NB4 (cell line): ENCODE measurements at regions not wholly inside any gene's neighbourhood (a gene's known extent, or its start where the extent isn't known, plus 50 kb on each side); places are given as distances from the start of the nearest gene placed in this dataset.
A peak's percentile ranks its signal among the peaks of the same experiment; 100 is the strongest.

Experiments
- DNase-seq: peaks from one replicate; pipeline ENCODE4 v3.0.0; 2010; ENCODE audit warnings: low read depth
- H3K4me3 ChIP-seq: one replicate; pipeline ENCODE4 v1.5.1; 2011; ENCODE audit warnings: mild to moderate bottlenecking, low read depth, low read length, moderate library complexity
- MYC ChIP-seq: IDR thresholded peaks from 2 replicates; pipeline ENCODE4 v1.6.1; 2011; ENCODE audit warnings: low read depth, low read length
- POLR2A ChIP-seq: IDR thresholded peaks from 2 replicates; pipeline ENCODE4 v1.6.1; 2011; ENCODE audit warnings: mild to moderate bottlenecking; ENCODE audit not compliant: insufficient read length; ENCODE audit errors: extremely low read depth
- TF ChIP-seq, protein P1 (sequence below): IDR thresholded peaks from 2 replicates; pipeline ENCODE4 v1.6.1; 2011; ENCODE audit warnings: low read depth, low read length
- TF ChIP-seq, protein P2 (sequence below): IDR thresholded peaks from one replicate; pipeline ENCODE4 v1.5.1; 2012; ENCODE audit warnings: low read depth, low read length

DNA sequence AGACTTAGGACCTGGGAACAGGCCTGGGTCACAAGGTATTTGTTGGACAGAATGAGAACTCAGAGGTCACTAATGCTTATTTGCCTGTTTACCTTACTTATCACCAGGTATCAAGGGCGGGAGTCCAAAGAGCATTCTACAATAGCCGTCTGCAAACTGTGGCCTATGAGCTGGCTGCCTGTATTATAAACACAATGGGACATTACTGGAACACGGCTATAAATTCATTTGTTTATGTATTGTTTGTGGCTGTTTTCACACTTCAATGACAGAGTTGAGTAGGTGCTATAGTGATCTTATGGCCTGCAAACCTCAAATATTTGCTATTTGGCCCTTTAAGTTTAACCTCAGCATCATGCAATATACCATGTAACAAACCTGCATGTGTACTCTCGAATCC lies 76.6 kb upstream of the ASTN2 start:
- no peak overlapping the region for H3K4me3 ChIP-seq
- TF ChIP-seq, protein P1, sequence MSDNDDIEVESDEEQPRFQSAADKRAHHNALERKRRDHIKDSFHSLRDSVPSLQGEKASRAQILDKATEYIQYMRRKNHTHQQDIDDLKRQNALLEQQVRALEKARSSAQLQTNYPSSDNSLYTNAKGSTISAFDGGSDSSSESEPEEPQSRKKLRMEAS, result no peak
- no peak for TF ChIP-seq POLR2A
- TF ChIP-seq, protein P2, sequence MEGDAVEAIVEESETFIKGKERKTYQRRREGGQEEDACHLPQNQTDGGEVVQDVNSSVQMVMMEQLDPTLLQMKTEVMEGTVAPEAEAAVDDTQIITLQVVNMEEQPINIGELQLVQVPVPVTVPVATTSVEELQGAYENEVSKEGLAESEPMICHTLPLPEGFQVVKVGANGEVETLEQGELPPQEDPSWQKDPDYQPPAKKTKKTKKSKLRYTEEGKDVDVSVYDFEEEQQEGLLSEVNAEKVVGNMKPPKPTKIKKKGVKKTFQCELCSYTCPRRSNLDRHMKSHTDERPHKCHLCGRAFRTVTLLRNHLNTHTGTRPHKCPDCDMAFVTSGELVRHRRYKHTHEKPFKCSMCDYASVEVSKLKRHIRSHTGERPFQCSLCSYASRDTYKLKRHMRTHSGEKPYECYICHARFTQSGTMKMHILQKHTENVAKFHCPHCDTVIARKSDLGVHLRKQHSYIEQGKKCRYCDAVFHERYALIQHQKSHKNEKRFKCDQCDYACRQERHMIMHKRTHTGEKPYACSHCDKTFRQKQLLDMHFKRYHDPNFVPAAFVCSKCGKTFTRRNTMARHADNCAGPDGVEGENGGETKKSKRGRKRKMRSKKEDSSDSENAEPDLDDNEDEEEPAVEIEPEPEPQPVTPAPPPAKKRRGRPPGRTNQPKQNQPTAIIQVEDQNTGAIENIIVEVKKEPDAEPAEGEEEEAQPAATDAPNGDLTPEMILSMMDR, result no peak
- no peak for TF ChIP-seq MYC

DNA sequence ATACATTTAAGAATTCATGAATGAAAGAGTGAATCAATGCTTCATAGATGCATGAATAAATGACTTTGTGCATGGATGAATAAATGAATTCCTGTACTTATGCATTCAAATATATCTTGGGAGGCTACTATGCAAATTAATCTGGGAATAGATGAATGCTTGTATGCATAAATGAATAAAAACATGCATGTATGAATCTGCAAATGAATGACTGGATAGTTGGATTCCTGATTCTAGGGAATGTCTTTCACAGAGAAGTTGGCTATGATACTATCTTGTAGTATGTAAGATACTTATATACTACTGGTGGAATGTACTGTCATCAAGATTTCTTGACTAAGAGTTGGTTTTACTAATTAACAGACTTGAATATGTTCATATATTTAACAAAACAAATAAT lies 75.3 kb upstream of the ASTN2 start:
- TF ChIP-seq MYC, result no peak
- TF ChIP-seq POLR2A, result no peak
- TF ChIP-seq, protein P1, result no peak
- TF ChIP-seq, protein P2, result no peak
- no peak for DNase-seq
- no peak overlapping the region for H3K4me3 ChIP-seq

More for the DNA sequence above, 76.6 kb upstream of the ASTN2 start:
- no peak for DNase-seq

DNA sequence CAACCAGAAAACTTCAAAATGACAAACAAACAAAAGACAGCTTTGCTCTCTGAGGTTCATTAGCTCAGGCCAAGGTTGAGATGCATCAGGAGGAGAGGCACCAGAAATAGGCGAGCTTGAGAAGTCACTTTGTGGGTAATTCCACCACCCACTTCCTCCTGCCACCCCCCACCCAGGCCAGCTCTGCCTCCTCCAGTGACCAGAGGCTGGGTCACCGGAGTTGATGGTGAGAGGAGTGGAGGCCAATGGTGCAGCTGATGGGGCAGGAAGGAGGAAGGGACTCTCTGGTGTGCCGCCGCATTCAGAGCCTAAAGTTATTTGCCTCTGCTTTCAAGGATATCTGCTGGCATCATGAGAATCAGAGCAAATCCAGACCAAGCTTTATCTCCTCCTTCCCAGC lies 73.8 kb upstream of the ASTN2 start:
- DNase-seq, result no peak
- TF ChIP-seq, protein P2, result no peak
- no peak for TF ChIP-seq MYC
- no peak for TF ChIP-seq POLR2A
- TF ChIP-seq, protein P1, result no peak
- H3K4me3 ChIP-seq, result no peak overlapping the region

DNA sequence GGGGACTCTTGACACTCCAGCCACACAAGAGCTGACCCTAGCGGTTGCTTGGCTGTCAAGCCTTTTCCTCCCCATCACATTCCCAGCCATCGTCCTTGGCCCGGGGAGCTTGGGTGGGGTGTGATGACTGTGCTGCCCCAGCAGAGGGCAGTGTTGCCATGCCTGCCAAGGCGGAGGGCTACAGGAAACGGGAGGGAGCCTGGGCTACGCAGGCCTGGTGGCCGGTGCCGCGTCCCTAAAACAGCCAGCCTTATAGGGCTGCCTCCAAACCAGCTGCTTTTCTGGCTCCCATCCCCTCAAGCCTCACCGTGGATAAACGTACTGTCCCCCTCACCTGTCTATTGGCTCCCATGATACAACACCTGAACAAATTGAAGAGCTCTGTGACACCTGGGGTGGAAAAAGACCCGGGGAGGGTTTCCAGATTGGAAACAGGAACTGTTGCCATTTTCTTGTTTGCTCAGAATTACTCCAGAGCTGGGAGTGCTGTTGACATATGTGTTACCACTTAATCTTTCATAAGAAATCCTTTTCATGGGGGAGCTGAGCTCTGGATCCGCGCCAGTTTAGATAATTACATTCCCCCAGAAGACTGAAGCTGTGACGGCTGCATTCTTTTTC lies 72.8 kb upstream of the ASTN2 start:
- DNase-seq, result peak; percentile 72
- TF ChIP-seq, protein P2, result peak; percentile 89
- no peak for TF ChIP-seq MYC
- TF ChIP-seq, protein P1, result 0 out of 2 replicates have a peak, but pooled peaks have one; percentile 23
- H3K4me3 ChIP-seq, result no peak overlapping the region

DNA sequence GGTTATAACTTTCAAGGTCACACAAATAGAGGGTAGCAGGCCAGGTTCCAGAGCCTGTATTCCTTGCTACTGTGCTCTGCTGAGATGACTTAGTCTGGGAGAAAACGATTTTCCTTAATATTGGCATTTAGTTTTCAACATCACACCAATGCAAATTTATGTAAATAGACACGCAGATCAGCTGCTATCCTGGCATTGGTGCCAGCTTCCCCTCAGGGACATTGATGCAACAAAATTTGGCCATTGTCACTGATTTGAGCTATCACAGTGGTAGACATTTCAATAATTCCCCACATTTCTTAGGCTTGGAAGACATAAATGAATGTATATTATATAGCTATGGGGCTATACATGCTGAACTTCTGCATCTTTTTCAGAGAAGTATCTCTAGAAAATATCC lies 71.6 kb upstream of the ASTN2 start:
- H3K4me3 ChIP-seq, result no peak overlapping the region
- TF ChIP-seq, protein P1, result no peak
- TF ChIP-seq MYC (no peak), POLR2A (no peak)
- TF ChIP-seq, protein P2, result no peak
- DNase-seq, result no peak
